GM12875 (cell line): ENCODE measurements at regions not wholly inside any gene's neighbourhood (a gene's known extent, or its start where the extent isn't known, plus 50 kb on each side); places are given as distances from the start of the nearest gene placed in this dataset.

ENCODE experiments used
- H3K4me3 ChIP-seq: one replicate; pipeline ENCODE4 v1.5.1; 2011; ENCODE audit warnings: low read depth, low read length, control low read depth
- CTCF ChIP-seq: IDR thresholded peaks from 2 replicates; pipeline ENCODE4 v1.5.1; 2011; ENCODE audit warnings: low read depth, mild to moderate bottlenecking, control low read depth, inconsistent platforms, low read length, moderate library complexity, borderline replicate concordance; ENCODE audit not compliant: insufficient read depth

GRCh38 chr13:70311191-70311590 lies 202.9 kb upstream of the KLHL1 start:
- no peak overlapping the region for H3K4me3 ChIP-seq
- TF ChIP-seq CTCF, result no peak

GRCh38 chr13:70310396-70311119 lies 202.3 kb upstream of the KLHL1 start:
- TF ChIP-seq CTCF, result no peak
- no peak overlapping the region for H3K4me3 ChIP-seq

- H3K4me3 ChIP-seq, result no peak overlapping the region
- TF ChIP-seq CTCF, result no peak
Observed at GRCh38 chr13:70297189-70297616, 189.0 kb upstream of the KLHL1 start.

- H3K4me3 ChIP-seq, result no peak overlapping the region
- TF ChIP-seq CTCF, result no peak
Observed at GRCh38 chr13:70284371-70284770, 176.1 kb upstream of the KLHL1 start.

- TF ChIP-seq CTCF, result no peak
Observed at GRCh38 chr13:70275841-70276240, 167.6 kb upstream of the KLHL1 start.

GRCh38 chr13:70255406-70255991 lies 147.2 kb upstream of the KLHL1 start:
- TF ChIP-seq CTCF, result no peak
- no peak overlapping the region for H3K4me3 ChIP-seq

More at GRCh38 chr13:70275841-70276240, 167.6 kb upstream of the KLHL1 start:
- H3K4me3 ChIP-seq, result no peak overlapping the region

GRCh38 chr13:70253834-70254233 lies 145.6 kb upstream of the KLHL1 start:
- H3K4me3 ChIP-seq, result no peak overlapping the region
- no peak for TF ChIP-seq CTCF
